ENCODE measurements at regions not wholly inside any gene's neighbourhood (a gene's known extent, or its start where the extent isn't known, plus 50 kb on each side); places are given as distances from the start of the nearest gene placed in this dataset.

DNA sequence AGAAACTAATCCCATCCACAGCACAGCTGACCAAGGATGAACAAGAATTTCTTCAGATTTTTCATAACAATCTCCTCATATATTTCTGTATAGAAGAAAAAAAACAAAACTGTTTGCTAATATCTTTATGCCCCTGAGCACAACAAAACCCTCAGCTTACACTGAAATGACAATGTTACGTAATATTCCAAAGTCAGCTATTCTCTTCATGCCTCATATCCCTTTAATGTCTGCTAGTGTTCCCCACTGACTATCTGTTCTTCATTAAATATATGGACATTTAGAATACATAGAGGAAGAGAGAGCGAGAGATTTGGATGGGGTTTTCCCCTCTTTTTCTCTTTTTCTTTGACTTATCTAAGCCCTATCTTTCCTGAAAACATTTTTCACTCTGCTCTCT, 87.9 kb upstream of the GULP1 start:
- Histone ChIP-seq H3K79me2 (ENCODE audit: insufficient read depth) (no peaks in the 10 kb centered on the region), H3K4me1 (ENCODE audit: insufficient read depth) (peaks cover 16% of the 10 kb centered on the region), H3K4me3 (no peak overlapping the region), H3K36me3 (ENCODE audit: low read depth) (no peaks in the 10 kb centered on the region), H3K4me2 (ENCODE audit: unreplicated experiment) (no peak overlapping the region), H2AFZ (no peak overlapping the region), H3K27me3 (replicated peaks; ENCODE audit: insufficient read depth) (no peaks in the 10 kb centered on the region), H3F3A (ENCODE audit: insufficient read depth) (peaks cover 12% of the 10 kb centered on the region), H3K9me2 (ENCODE audit: insufficient read depth) (no peaks in the 10 kb centered on the region), H3K9ac (no peak overlapping the region), H3K27ac (no peak overlapping the region), H3K9me3 (ENCODE audit: low read depth) (no peaks in the 10 kb centered on the region), H4K20me1 (ENCODE audit: insufficient read depth) (no peaks in the 10 kb centered on the region)
- DNase-seq = peak; percentile 4
- WGBS, 2 experiments (ENCODE audit: low coverage in 1 of 2, low lambda C conversion rate in 2 of 2, missing lambda C conversion rate in 2 of 2) = 93% methylated on average over 2 of the region's 2 CpGs
- in situ Hi-C loops (cut with MboI) = no loop called here
- no peak for TF ChIP-seq EZH2phosphoT487 (IDR thresholded peaks at IDR 0.05; ENCODE audit: insufficient read depth, low read depth)
- no peak for TF ChIP-seq EZH2 (IDR thresholded peaks at IDR 0.05; ENCODE audit: insufficient read depth, poor library complexity, severe bottlenecking)

DNA sequence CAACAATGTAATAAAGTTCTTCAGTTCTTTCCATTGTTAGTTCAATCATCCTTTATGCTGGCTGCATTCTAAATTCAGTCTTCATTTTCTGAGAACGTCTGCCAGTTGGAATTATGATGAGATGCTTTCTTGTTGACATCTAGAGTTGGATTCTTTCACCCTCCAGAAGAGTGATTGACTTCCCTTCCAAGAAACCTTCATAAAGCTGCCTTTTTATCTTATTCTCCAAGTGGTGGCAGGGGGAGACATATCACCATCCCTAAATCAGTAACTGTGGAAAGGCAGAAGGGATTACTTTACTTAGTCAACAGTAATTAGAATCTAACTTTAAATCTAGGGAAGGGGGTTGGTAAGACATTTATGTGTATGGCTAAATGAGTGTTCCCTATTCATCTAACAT, 86.8 kb upstream of the GULP1 start:
- Histone ChIP-seq H3K9me3 (ENCODE audit: low read depth) (no peaks in the 10 kb centered on the region), H3F3A (ENCODE audit: insufficient read depth) (peaks cover 5% of the 10 kb centered on the region), H2AFZ (no peak overlapping the region), H3K4me1 (ENCODE audit: insufficient read depth) (peaks cover 6% of the 10 kb centered on the region), H3K36me3 (ENCODE audit: low read depth) (no peaks in the 10 kb centered on the region), H3K27me3 (replicated peaks; ENCODE audit: insufficient read depth) (no peaks in the 10 kb centered on the region), H3K4me3 (no peak overlapping the region), H3K27ac (no peak overlapping the region), H4K20me1 (ENCODE audit: insufficient read depth) (no peaks in the 10 kb centered on the region), H3K4me2 (ENCODE audit: unreplicated experiment) (no peak overlapping the region), H3K79me2 (ENCODE audit: insufficient read depth) (no peaks in the 10 kb centered on the region), H3K9me2 (ENCODE audit: insufficient read depth) (no peaks in the 10 kb centered on the region), H3K9ac (no peak overlapping the region)
- 19 to 33% methylated on average over 1 of the region's 1 CpG for WGBS, 2 experiments (ENCODE audit: low coverage in 1 of 2, low lambda C conversion rate in 2 of 2, missing lambda C conversion rate in 2 of 2)
- no peak for TF ChIP-seq EZH2phosphoT487 (IDR thresholded peaks at IDR 0.05; ENCODE audit: insufficient read depth, low read depth)
- no peak for TF ChIP-seq EZH2 (IDR thresholded peaks at IDR 0.05; ENCODE audit: insufficient read depth, poor library complexity, severe bottlenecking)
- DNase-seq = no peak
- in situ Hi-C loops (cut with MboI) = no loop called here

DNA sequence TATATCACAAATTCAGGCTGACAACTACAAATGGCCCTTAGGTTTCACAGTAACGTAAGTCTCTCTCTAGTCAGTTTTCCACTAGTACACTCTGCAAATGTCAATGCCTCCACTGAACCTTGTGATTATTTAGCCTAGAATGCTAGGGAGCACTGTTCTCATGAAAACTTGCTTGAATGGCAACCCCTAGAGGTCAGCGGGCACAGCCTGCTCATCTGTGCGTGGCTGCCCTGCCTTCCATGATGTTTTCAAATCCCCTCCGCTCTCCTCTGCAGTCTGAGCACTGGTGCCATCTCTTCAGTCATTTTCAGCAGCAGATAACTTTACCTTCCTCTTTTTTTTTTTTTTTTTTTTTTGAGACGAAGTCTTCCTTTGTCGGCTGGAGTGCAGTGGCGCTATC, 84.1 kb upstream of the GULP1 start:
- 88 to 93% methylated on average over 6 to 7 of the region's 7 CpGs for WGBS, 2 experiments (ENCODE audit: low coverage in 1 of 2, low lambda C conversion rate in 2 of 2, missing lambda C conversion rate in 2 of 2)
- H3K27ac ChIP-seq = no peak overlapping the region

GRCh38 chr2:188209218-188209617, 82.5 kb upstream of the GULP1 start:
- DNase-seq = no peak
- no peaks in the 10 kb centered on the region for H3F3A ChIP-seq (ENCODE audit: insufficient read depth)
- TF ChIP-seq EZH2 (IDR thresholded peaks at IDR 0.05; ENCODE audit: insufficient read depth, poor library complexity, severe bottlenecking) (no peak), EZH2phosphoT487 (IDR thresholded peaks at IDR 0.05; ENCODE audit: insufficient read depth, low read depth) (no peak)
- H3K9ac ChIP-seq = no peak overlapping the region
- no peaks in the 10 kb centered on the region for H3K9me2 ChIP-seq (ENCODE audit: insufficient read depth)
- H3K27me3 ChIP-seq (replicated peaks; ENCODE audit: insufficient read depth) = no peaks in the 10 kb centered on the region
- H3K4me1 ChIP-seq (ENCODE audit: insufficient read depth) = no peaks in the 10 kb centered on the region
- in situ Hi-C loops (cut with MboI) = no loop called here
- no peaks in the 10 kb centered on the region for H3K79me2 ChIP-seq (ENCODE audit: insufficient read depth)
- H3K27ac ChIP-seq = no peak overlapping the region
- no peaks in the 10 kb centered on the region for H3K36me3 ChIP-seq (ENCODE audit: low read depth)
- H3K4me2 ChIP-seq (ENCODE audit: unreplicated experiment) = no peak overlapping the region
- H3K4me3 ChIP-seq = no peak overlapping the region
- no peaks in the 10 kb centered on the region for H4K20me1 ChIP-seq (ENCODE audit: insufficient read depth)
- no peak overlapping the region for H2AFZ ChIP-seq
- H3K9me3 ChIP-seq (ENCODE audit: low read depth) = no peaks in the 10 kb centered on the region

More for the DNA sequence above, 84.1 kb upstream of the GULP1 start:
- no peaks in the 10 kb centered on the region for H3K79me2 ChIP-seq (ENCODE audit: insufficient read depth)
- H4K20me1 ChIP-seq (ENCODE audit: insufficient read depth) = no peaks in the 10 kb centered on the region
- no peak for DNase-seq
- H3K9me2 ChIP-seq (ENCODE audit: insufficient read depth) = no peaks in the 10 kb centered on the region
- no peaks in the 10 kb centered on the region for H3F3A ChIP-seq (ENCODE audit: insufficient read depth)
- no peak overlapping the region for H3K4me3 ChIP-seq
- H3K9ac ChIP-seq = no peak overlapping the region
- H3K36me3 ChIP-seq (ENCODE audit: low read depth) = no peaks in the 10 kb centered on the region
- in situ Hi-C loops (cut with MboI) = no loop called here
- no peak overlapping the region for H3K4me2 ChIP-seq (ENCODE audit: unreplicated experiment)
- H3K27me3 ChIP-seq (replicated peaks; ENCODE audit: insufficient read depth) = no peaks in the 10 kb centered on the region
- no peaks in the 10 kb centered on the region for H3K9me3 ChIP-seq (ENCODE audit: low read depth)
- H2AFZ ChIP-seq = no peak overlapping the region
- H3K4me1 ChIP-seq (ENCODE audit: insufficient read depth) = no peaks in the 10 kb centered on the region
- TF ChIP-seq EZH2 (IDR thresholded peaks at IDR 0.05; ENCODE audit: insufficient read depth, poor library complexity, severe bottlenecking) (no peak), EZH2phosphoT487 (IDR thresholded peaks at IDR 0.05; ENCODE audit: insufficient read depth, low read depth) (no peak)

GRCh38 chr2:188217264-188217663, 74.4 kb upstream of the GULP1 start:
- Histone ChIP-seq H4K20me1 (ENCODE audit: insufficient read depth) (no peaks in the 10 kb centered on the region), H3K9me2 (ENCODE audit: insufficient read depth) (no peaks in the 10 kb centered on the region), H3K79me2 (ENCODE audit: insufficient read depth) (no peaks in the 10 kb centered on the region), H3F3A (ENCODE audit: insufficient read depth) (no peaks in the 10 kb centered on the region), H3K27ac (no peak overlapping the region), H3K9ac (no peak overlapping the region), H3K27me3 (replicated peaks; ENCODE audit: insufficient read depth) (no peaks in the 10 kb centered on the region), H3K4me3 (no peak overlapping the region), H3K4me2 (ENCODE audit: unreplicated experiment) (no peak overlapping the region), H3K36me3 (ENCODE audit: low read depth) (no peaks in the 10 kb centered on the region), H2AFZ (no peak overlapping the region), H3K9me3 (ENCODE audit: low read depth) (no peaks in the 10 kb centered on the region), H3K4me1 (ENCODE audit: insufficient read depth) (no peaks in the 10 kb centered on the region)
- DNase-seq = no peak
- WGBS, 2 experiments (ENCODE audit: low coverage in 1 of 2, low lambda C conversion rate in 2 of 2, missing lambda C conversion rate in 2 of 2) = 78 to 100% methylated on average over 1 to 4 of the region's 4 CpGs
- in situ Hi-C loops (cut with MboI) = no loop called here
- TF ChIP-seq EZH2phosphoT487 (IDR thresholded peaks at IDR 0.05; ENCODE audit: insufficient read depth, low read depth) = no peak
- no peak for TF ChIP-seq EZH2 (IDR thresholded peaks at IDR 0.05; ENCODE audit: insufficient read depth, poor library complexity, severe bottlenecking)

Data from GM23248 (cell line).